MM.1S (cell line): ENCODE measurements at regions not wholly inside any gene's neighbourhood (a gene's known extent, or its start where the extent isn't known, plus 50 kb on each side); places are given as distances from the start of the nearest gene placed in this dataset.

ENCODE experiments used
- CTCF ChIP-seq: fragments of 300-600 bp; sonication (generic); IDR thresholded peaks from 2 replicates; pipeline ENCODE4 v1.5.1; 2016; ENCODE audit warnings: antibody characterized with exemption, low read length, mixed read lengths
- EZH2 ChIP-seq: fragments of 300-600 bp; sonication (generic); optimal IDR thresholded peaks from 2 replicates; pipeline ENCODE3; 2017; ENCODE audit warnings: low read depth, mild to moderate bottlenecking, antibody characterized with exemption, low read length, mixed read lengths
- EZH2phosphoT487 ChIP-seq: fragments of 300-600 bp; sonication (generic); IDR thresholded peaks from 2 replicates; pipeline ENCODE4 v1.6.1; 2018; ENCODE audit warnings: antibody characterized with exemption, low read length

GRCh38 chr2:191620144-191620543 is 57.8 kb upstream of the NABP1 start:
- TF ChIP-seq CTCF (no peak), EZH2phosphoT487 (no peak), EZH2 (no peak)
